K562 (cell line): ENCODE measurements at regions not wholly inside any gene's neighbourhood (a gene's known extent, or its start where the extent isn't known, plus 50 kb on each side); places are given as distances from the start of the nearest gene placed in this dataset.
A peak's percentile ranks its signal among the peaks of the same experiment; 100 is the strongest.

Experiments
- ADNP ChIP-seq: fragments of 200-800 bp; sonication (Bioruptor generic); IDR thresholded peaks from 2 replicates; pipeline ENCODE4 v1.6.1; 2016; ENCODE audit warnings: missing genetic modification characterization, missing compliant biosample characterization
- E2F8 ChIP-seq: fragments of 450-650 bp; IDR thresholded peaks from 2 replicates; pipeline ENCODE4 v1.7.1; 2018; ENCODE audit warnings: mild to moderate bottlenecking, low read depth; ENCODE audit not compliant: partially characterized antibody
- ERF ChIP-seq: fragments of 450-650 bp; formaldehyde crosslinking; IDR thresholded peaks from 2 replicates; pipeline ENCODE4 v1.4.0; 2020; ENCODE audit warnings: mild to moderate bottlenecking, mixed read lengths
- GTF3C2 ChIP-seq: IDR thresholded peaks from 3 replicates; pipeline ENCODE4 v1.6.1; 2011; ENCODE audit warnings: borderline replicate concordance, mild to moderate bottlenecking, moderate library complexity; ENCODE audit not compliant: insufficient read length; ENCODE audit errors: extremely low read depth
- KDM5B ChIP-seq: fragments of 200-600 bp; sonication (generic); IDR thresholded peaks from 2 replicates; pipeline ENCODE4 v1.6.1; 2012; ENCODE audit warnings: low read depth, mild to moderate bottlenecking, moderate library complexity, low read length, control low read depth, inconsistent platforms; ENCODE audit not compliant: insufficient replicate concordance
- L3MBTL2 ChIP-seq: fragments of 450-650 bp; IDR thresholded peaks from 2 replicates; pipeline ENCODE4 v1.6.1; 2016; ENCODE audit warnings: mild to moderate bottlenecking, moderate library complexity
- SMARCB1 ChIP-seq: IDR thresholded peaks from 2 replicates; pipeline ENCODE4 v1.6.1; 2011; ENCODE audit warnings: improper control_type of control experiment, low read depth; ENCODE audit not compliant: insufficient read length
- SRSF1 ChIP-seq: fragments of 200-400 bp; formaldehyde crosslinking; IDR thresholded peaks from 2 replicates; pipeline ENCODE4 v1.6.1; 2017; ENCODE audit warnings: mild to moderate bottlenecking, low read depth, low read length, moderate library complexity
- ZBTB12 ChIP-seq: fragments of 250-450 bp; sonication (Bioruptor Pico); IDR thresholded peaks from 2 replicates; pipeline ENCODE4 v1.4.0; 2020
- ZBTB33 ChIP-seq: sonication (generic); formaldehyde crosslinking; IDR thresholded peaks from 2 replicates; pipeline ENCODE4 v1.8.1; 2023; ENCODE audit warnings: mild to moderate bottlenecking, missing genetic modification reagents
- TF ChIP-seq, protein P1 (sequence below): sonication (generic); formaldehyde crosslinking; IDR thresholded peaks from 2 replicates; pipeline ENCODE4 v1.8.0; 2022; ENCODE audit warnings: missing genetic modification reagents, mild to moderate bottlenecking, borderline replicate concordance
- TF ChIP-seq, protein P2 (sequence below), 2 experiments: fragments of 450-650 bp; conservative IDR thresholded peaks; 2 replicates each; pipeline ENCODE4 v1.6.1; 2017; ENCODE audit warnings: mild to moderate bottlenecking in 2 of 2, moderate library complexity in 2 of 2

- no peak for TF ChIP-seq ZBTB12 (CRISPR knock-in tag)
- TF ChIP-seq, protein P1, sequence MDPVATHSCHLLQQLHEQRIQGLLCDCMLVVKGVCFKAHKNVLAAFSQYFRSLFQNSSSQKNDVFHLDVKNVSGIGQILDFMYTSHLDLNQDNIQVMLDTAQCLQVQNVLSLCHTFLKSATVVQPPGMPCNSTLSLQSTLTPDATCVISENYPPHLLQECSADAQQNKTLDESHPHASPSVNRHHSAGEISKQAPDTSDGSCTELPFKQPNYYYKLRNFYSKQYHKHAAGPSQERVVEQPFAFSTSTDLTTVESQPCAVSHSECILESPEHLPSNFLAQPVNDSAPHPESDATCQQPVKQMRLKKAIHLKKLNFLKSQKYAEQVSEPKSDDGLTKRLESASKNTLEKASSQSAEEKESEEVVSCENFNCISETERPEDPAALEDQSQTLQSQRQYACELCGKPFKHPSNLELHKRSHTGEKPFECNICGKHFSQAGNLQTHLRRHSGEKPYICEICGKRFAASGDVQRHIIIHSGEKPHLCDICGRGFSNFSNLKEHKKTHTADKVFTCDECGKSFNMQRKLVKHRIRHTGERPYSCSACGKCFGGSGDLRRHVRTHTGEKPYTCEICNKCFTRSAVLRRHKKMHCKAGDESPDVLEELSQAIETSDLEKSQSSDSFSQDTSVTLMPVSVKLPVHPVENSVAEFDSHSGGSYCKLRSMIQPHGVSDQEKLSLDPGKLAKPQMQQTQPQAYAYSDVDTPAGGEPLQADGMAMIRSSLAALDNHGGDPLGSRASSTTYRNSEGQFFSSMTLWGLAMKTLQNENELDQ (CRISPR knock-in tag), result no peak
- TF ChIP-seq ADNP (tag), result peak; percentile 96
- no peak for TF ChIP-seq SMARCB1
- TF ChIP-seq E2F8, result peak; percentile 28
- TF ChIP-seq ERF (CRISPR knock-in tag), result no peak
- TF ChIP-seq SRSF1, result no peak
- TF ChIP-seq, protein P2, sequence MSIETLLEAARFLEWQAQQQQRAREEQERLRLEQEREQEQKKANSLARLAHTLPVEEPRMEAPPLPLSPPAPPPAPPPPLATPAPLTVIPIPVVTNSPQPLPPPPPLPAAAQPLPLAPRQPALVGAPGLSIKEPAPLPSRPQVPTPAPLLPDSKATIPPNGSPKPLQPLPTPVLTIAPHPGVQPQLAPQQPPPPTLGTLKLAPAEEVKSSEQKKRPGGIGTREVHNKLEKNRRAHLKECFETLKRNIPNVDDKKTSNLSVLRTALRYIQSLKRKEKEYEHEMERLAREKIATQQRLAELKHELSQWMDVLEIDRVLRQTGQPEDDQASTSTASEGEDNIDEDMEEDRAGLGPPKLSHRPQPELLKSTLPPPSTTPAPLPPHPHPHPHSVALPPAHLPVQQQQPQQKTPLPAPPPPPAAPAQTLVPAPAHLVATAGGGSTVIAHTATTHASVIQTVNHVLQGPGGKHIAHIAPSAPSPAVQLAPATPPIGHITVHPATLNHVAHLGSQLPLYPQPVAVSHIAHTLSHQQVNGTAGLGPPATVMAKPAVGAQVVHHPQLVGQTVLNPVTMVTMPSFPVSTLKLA (conservative IDR thresholded peaks at IDR 0.05), result peak in 1 of 2 experiments; percentile 55; a peak in 1 of 4 replicates
- TF ChIP-seq ZBTB33 (CRISPR knock-in tag), result 0 out of 2 replicates have a peak, but pooled peaks have one; percentile 43
- no peak for TF ChIP-seq GTF3C2
- peak; percentile 24 for TF ChIP-seq KDM5B
- no peak for TF ChIP-seq L3MBTL2
Measured at GRCh38 chr15:77737238-77738037, 104.7 kb upstream of the LINGO1 start (continued).
